ENCODE measurements at regions not wholly inside any gene's neighbourhood (a gene's known extent, or its start where the extent isn't known, plus 50 kb on each side); places are given as distances from the start of the nearest gene placed in this dataset.
"Not testable (repeated sequence)": the region's sequence is repeated elsewhere in the genome, so short reads cannot be mapped to it uniquely, and the experiment has no call there.

DNA sequence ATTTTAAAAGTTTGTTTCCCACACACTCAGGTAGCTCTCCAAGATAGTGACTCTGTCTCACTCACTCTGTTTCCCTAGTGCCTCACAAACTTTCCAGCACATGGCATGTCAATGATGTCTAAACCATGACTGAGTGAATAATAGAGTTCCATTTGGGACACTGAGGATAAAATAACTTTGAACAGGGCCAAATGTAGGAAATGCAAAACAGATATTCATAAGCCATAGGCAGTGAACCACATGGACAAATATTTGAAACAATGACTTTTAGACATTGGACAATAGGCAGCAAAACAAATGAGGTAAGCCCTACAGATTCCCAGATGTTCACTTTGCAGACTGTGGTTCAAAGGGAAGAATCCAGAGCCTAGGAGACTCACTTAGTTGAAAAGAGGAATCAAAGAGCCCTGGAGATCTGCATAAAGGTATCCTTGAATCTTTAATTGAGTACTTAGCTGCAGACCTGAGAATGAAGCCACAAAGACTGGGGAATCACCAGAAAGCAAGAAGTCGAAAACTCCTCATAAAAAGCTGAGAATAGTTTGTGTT is 173.3 kb downstream of the FAM76B start:
- Histone ChIP-seq H3K9me3 (ENCODE audit: low read depth, low read length, poor library complexity, severe bottlenecking) (no peaks in the 10 kb centered on the region), H3K27me3 (replicated peaks; ENCODE audit: insufficient read depth, low read depth, low read length, poor library complexity) (no peaks in the 10 kb centered on the region), H3K4me1 (ENCODE audit: insufficient read depth, low read length, poor library complexity, severe bottlenecking) (no peaks in the 10 kb centered on the region), H3K27ac (ENCODE audit: low read depth, low read length, poor library complexity, severe bottlenecking) (no peak overlapping the region), H3K4me3 (ENCODE audit: low read depth, low read length, poor library complexity, severe bottlenecking) (no peak overlapping the region), H3K36me3 (ENCODE audit: insufficient read depth, low read length, poor library complexity, severe bottlenecking) (no peaks in the 10 kb centered on the region)
- intact Hi-C loops (cut with micrococcal nuclease; ENCODE audit: unreplicated experiment): no loop called here
- DNase-seq (ENCODE audit: low spot score): no peak
- TF ChIP-seq, protein P1, sequence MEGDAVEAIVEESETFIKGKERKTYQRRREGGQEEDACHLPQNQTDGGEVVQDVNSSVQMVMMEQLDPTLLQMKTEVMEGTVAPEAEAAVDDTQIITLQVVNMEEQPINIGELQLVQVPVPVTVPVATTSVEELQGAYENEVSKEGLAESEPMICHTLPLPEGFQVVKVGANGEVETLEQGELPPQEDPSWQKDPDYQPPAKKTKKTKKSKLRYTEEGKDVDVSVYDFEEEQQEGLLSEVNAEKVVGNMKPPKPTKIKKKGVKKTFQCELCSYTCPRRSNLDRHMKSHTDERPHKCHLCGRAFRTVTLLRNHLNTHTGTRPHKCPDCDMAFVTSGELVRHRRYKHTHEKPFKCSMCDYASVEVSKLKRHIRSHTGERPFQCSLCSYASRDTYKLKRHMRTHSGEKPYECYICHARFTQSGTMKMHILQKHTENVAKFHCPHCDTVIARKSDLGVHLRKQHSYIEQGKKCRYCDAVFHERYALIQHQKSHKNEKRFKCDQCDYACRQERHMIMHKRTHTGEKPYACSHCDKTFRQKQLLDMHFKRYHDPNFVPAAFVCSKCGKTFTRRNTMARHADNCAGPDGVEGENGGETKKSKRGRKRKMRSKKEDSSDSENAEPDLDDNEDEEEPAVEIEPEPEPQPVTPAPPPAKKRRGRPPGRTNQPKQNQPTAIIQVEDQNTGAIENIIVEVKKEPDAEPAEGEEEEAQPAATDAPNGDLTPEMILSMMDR (conservative IDR thresholded peaks at IDR 0.05; ENCODE audit: low read depth, low read length): no peak
- no peak for TF ChIP-seq EZH2 (IDR thresholded peaks at IDR 0.05; ENCODE audit: borderline replicate concordance, low read depth, low read length, poor library complexity, severe bottlenecking)
- POLR2A ChIA-PET (ENCODE audit: low non-redundant PET): interaction anchor here (0.7 kb wide), 1 partner anchor 33 kb away, joined by 3 read pairs; no protein-coding TSS in a partner anchor
- CTCF ChIA-PET: no interaction called here
- BruUV-seq (replicated peaks): no TSS peak

- intact Hi-C loops (cut with micrococcal nuclease; ENCODE audit: unreplicated experiment): no loop called here
- ChIA-PET CTCF (no interaction called here), POLR2A (ENCODE audit: low non-redundant PET) (no interaction called here)
- no peak for DNase-seq (ENCODE audit: low spot score)
- BruUV-seq (replicated peaks): no TSS peak
- TF ChIP-seq, protein P1 (conservative IDR thresholded peaks at IDR 0.05; ENCODE audit: low read depth, low read length): no peak
- TF ChIP-seq EZH2 (IDR thresholded peaks at IDR 0.05; ENCODE audit: borderline replicate concordance, low read depth, low read length, poor library complexity, severe bottlenecking): no peak
- Histone ChIP-seq H3K4me3 (ENCODE audit: low read depth, low read length, poor library complexity, severe bottlenecking) (no peak overlapping the region), H3K36me3 (ENCODE audit: insufficient read depth, low read length, poor library complexity, severe bottlenecking) (no peaks in the 10 kb centered on the region), H3K9me3 (ENCODE audit: low read depth, low read length, poor library complexity, severe bottlenecking) (no peaks in the 10 kb centered on the region), H3K4me1 (ENCODE audit: insufficient read depth, low read length, poor library complexity, severe bottlenecking) (no peaks in the 10 kb centered on the region), H3K27ac (ENCODE audit: low read depth, low read length, poor library complexity, severe bottlenecking) (no peak overlapping the region), H3K27me3 (replicated peaks; ENCODE audit: insufficient read depth, low read depth, low read length, poor library complexity) (no peaks in the 10 kb centered on the region)
These were observed 177.8 kb downstream of the FAM76B start for GRCh38 chr11:95611827-95612226.

DNA sequence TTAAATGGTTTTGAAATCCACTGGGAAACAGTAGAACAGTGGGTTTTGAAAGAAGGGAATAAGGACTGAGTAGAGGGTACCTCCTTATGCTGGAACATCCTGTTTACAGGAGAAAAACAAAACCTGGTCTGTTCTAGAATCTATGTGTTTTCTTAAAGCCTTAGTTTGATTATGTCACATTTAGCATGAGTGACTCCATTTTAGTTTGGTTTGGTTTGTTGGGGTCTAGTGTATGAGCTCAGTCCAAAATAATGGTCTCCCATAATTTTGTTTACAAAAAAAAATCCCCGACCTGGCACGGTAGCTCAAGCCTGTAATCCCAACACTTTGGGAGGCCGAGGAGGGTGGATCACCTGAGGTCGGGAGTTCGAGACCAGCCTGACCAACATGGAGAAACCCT is 179.4 kb downstream of the FAM76B start:
- intact Hi-C loops (cut with micrococcal nuclease; ENCODE audit: unreplicated experiment); H3K27me3 ChIP-seq (replicated peaks; ENCODE audit: insufficient read depth, low read depth, low read length, poor library complexity); H3K4me1 ChIP-seq (ENCODE audit: insufficient read depth, low read length, poor library complexity, severe bottlenecking); DNase-seq (ENCODE audit: low spot score); BruUV-seq (replicated peaks); H3K27ac ChIP-seq (ENCODE audit: low read depth, low read length, poor library complexity, severe bottlenecking); H3K4me3 ChIP-seq (ENCODE audit: low read depth, low read length, poor library complexity, severe bottlenecking); H3K9me3 ChIP-seq (ENCODE audit: low read depth, low read length, poor library complexity, severe bottlenecking); H3K36me3 ChIP-seq (ENCODE audit: insufficient read depth, low read length, poor library complexity, severe bottlenecking); CTCF ChIA-PET: not testable (repeated sequence)
- POLR2A ChIA-PET (ENCODE audit: low non-redundant PET): interaction anchor here (0.6 kb wide), 1 partner anchor 53 kb away, joined by 6 read pairs; no protein-coding TSS in a partner anchor

DNA sequence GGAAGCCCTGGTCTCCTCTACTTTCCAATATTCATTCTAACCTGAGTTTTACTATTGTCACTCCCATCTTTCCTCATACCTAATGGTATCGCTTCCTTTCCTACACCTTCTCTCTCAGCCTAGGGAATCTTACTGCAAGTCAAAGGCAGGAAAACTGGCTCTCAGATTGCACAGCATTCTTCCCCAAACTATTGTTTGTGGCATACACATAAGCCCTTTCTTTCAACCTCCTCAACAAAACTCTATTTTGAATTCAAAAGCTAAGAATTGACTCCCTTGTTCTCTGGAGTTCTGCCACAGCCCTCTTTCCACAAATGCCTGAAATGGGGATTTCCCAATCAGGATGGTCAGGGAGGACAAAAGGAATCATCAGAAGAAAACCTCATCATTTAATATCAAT is 181.5 kb downstream of the FAM76B start:
- H3K36me3 ChIP-seq (ENCODE audit: insufficient read depth, low read length, poor library complexity, severe bottlenecking): no peaks in the 10 kb centered on the region
- no peak overlapping the region for H3K4me3 ChIP-seq (ENCODE audit: low read depth, low read length, poor library complexity, severe bottlenecking)
- TF ChIP-seq, protein P1 (conservative IDR thresholded peaks at IDR 0.05; ENCODE audit: low read depth, low read length): no peak
- no peak for TF ChIP-seq EZH2 (IDR thresholded peaks at IDR 0.05; ENCODE audit: borderline replicate concordance, low read depth, low read length, poor library complexity, severe bottlenecking)
- BruUV-seq (replicated peaks): no TSS peak
- CTCF ChIA-PET: no interaction called here
- no peaks in the 10 kb centered on the region for H3K9me3 ChIP-seq (ENCODE audit: low read depth, low read length, poor library complexity, severe bottlenecking)
- peaks cover 3% of the 10 kb centered on the region for H3K27me3 ChIP-seq (replicated peaks; ENCODE audit: insufficient read depth, low read depth, low read length, poor library complexity)
- POLR2A ChIA-PET (ENCODE audit: low non-redundant PET): no interaction called here
- no peaks in the 10 kb centered on the region for H3K4me1 ChIP-seq (ENCODE audit: insufficient read depth, low read length, poor library complexity, severe bottlenecking)
- no peak for DNase-seq (ENCODE audit: low spot score)
- H3K27ac ChIP-seq (ENCODE audit: low read depth, low read length, poor library complexity, severe bottlenecking): no peak overlapping the region
- intact Hi-C loops (cut with micrococcal nuclease; ENCODE audit: unreplicated experiment): no loop called here

Measured in A673 (cell line).